ENCODE measurements at regions not wholly inside any gene's neighbourhood (a gene's known extent, or its start where the extent isn't known, plus 50 kb on each side); places are given as distances from the start of the nearest gene placed in this dataset.

- no peak for DNase-seq
These were observed 62.3 kb upstream of the NKX2-2 start for GRCh38 chr20:21575981-21576740.

- DNase-seq, result no peak
These were observed 61.3 kb upstream of the NKX2-2 start for GRCh38 chr20:21575167-21575566.

- DNase-seq, result no peak
These were observed 60.6 kb upstream of the NKX2-2 start for GRCh38 chr20:21574443-21574842.

- DNase-seq, result no peak
These were observed 59.4 kb upstream of the NKX2-2 start for GRCh38 chr20:21573259-21573658.

GRCh38 chr20:21571841-21572690, 58.2 kb upstream of the NKX2-2 start:
- DNase-seq, result peak; percentile 14

- no peak for DNase-seq
These were observed 56.6 kb upstream of the NKX2-2 start for GRCh38 chr20:21570285-21570992.

GRCh38 chr20:21569586-21569985, 55.7 kb upstream of the NKX2-2 start:
- no peak for DNase-seq

GRCh38 chr20:21564127-21564773, 50.4 kb upstream of the NKX2-2 start:
- no peak for DNase-seq
